WTC11 (cell line): ENCODE measurements at regions not wholly inside any gene's neighbourhood (a gene's known extent, or its start where the extent isn't known, plus 50 kb on each side); places are given as distances from the start of the nearest gene placed in this dataset.

Source experiments
- CREB1 ChIP-seq: sonication (generic); formaldehyde crosslinking; IDR thresholded peaks from 2 replicates; pipeline ENCODE4 v1.8.0; 2023; ENCODE audit warnings: mild to moderate bottlenecking, missing genetic modification reagents
- ELF4 ChIP-seq: sonication (generic); formaldehyde crosslinking; IDR thresholded peaks from 2 replicates; pipeline ENCODE4 v1.8.1; 2022; ENCODE audit warnings: low read depth, mild to moderate bottlenecking, moderate library complexity, missing genetic modification reagents
- IRF2 ChIP-seq: sonication (generic); formaldehyde crosslinking; IDR thresholded peaks from 2 replicates; pipeline ENCODE4 v1.8.0; 2022; ENCODE audit warnings: low read depth, missing genetic modification reagents, borderline replicate concordance
- NR2C2 ChIP-seq: sonication (generic); formaldehyde crosslinking; IDR thresholded peaks from 2 replicates; pipeline ENCODE4 v1.8.0; 2022; ENCODE audit warnings: mild to moderate bottlenecking, missing genetic modification reagents
- TF ChIP-seq, protein P1 (sequence below): fragments of 200-600 bp; IDR thresholded peaks from 2 replicates; pipeline ENCODE4 v1.8.0; 2022; ENCODE audit warnings: antibody characterized with exemption

GRCh38 chr10:128318913-128319312 lies 192.7 kb upstream of the MKI67 start:
- TF ChIP-seq, protein P1, sequence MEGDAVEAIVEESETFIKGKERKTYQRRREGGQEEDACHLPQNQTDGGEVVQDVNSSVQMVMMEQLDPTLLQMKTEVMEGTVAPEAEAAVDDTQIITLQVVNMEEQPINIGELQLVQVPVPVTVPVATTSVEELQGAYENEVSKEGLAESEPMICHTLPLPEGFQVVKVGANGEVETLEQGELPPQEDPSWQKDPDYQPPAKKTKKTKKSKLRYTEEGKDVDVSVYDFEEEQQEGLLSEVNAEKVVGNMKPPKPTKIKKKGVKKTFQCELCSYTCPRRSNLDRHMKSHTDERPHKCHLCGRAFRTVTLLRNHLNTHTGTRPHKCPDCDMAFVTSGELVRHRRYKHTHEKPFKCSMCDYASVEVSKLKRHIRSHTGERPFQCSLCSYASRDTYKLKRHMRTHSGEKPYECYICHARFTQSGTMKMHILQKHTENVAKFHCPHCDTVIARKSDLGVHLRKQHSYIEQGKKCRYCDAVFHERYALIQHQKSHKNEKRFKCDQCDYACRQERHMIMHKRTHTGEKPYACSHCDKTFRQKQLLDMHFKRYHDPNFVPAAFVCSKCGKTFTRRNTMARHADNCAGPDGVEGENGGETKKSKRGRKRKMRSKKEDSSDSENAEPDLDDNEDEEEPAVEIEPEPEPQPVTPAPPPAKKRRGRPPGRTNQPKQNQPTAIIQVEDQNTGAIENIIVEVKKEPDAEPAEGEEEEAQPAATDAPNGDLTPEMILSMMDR, result no peak
- TF ChIP-seq IRF2 (CRISPR knock-in tag), result no peak
- TF ChIP-seq CREB1 (CRISPR knock-in tag), result no peak
- no peak for TF ChIP-seq ELF4
- TF ChIP-seq NR2C2 (CRISPR knock-in tag), result no peak
